HepG2 (cell line): ENCODE measurements at regions not wholly inside any gene's neighbourhood (a gene's known extent, or its start where the extent isn't known, plus 50 kb on each side); places are given as distances from the start of the nearest gene placed in this dataset.

ENCODE experiments used
- ATAC-seq: fragments of 200-7000 bp; cut with Tn5 transposase; 3 replicates; pipeline ENCODE4 v1.9.1; 2020; ENCODE audit warnings: mild to moderate bottlenecking, moderate library complexity
- BruUV-seq: library from RNA; stranded (reverse); fragments of 400-500 nt; replicated peaks from 2 replicates; lab custom pipeline; 2021; lab: Mats Ljungman, UMichigan
- CTCF ChIA-PET: fragments of 300-600 bp; formaldehyde crosslinking; extraction: SDS; loops from one replicate; lab custom pipeline; 2021; ENCODE audit warnings: low total read pairs, inconsistent platforms, low intra/inter-chr PET ratio; lab: Yijun Ruan, JAX
- POLR2A ChIA-PET: fragments of 350-600 bp; sonication (Branson Sonifier 250); formaldehyde crosslinking; loops from one replicate; lab custom pipeline; 2020; ENCODE audit warnings: antibody characterized with exemption, inconsistent platforms; lab: Yijun Ruan, JAX
- DNase-seq: peaks from one replicate; pipeline ENCODE4 v3.0.0-alpha.2; 2015; ENCODE audit warnings: low spot score
- FAIRE-seq: peaks from 3 replicates; lab custom pipeline; 2011; peaks lifted over from hg19 to GRCh38; lab: Jason Lieb, UNC
- H2AFZ ChIP-seq: one replicate; pipeline ENCODE4 v1.6.1; 2011; ENCODE audit warnings: low read length, inconsistent platforms
- H3K27ac ChIP-seq: fragments of 300-600 bp; 3 replicates; pipeline ENCODE4 v1.8.0; 2011; ENCODE audit warnings: mixed run types, mild to moderate bottlenecking, mixed read lengths, low read length, inconsistent platforms; ENCODE audit not compliant: insufficient read depth; ENCODE audit errors: extremely low read length
- H3K27me3 ChIP-seq, 2 experiments: fragments of 200-600 bp in 1 of 2; 2 replicates in 1 of 2; 3 replicates in 1 of 2; pipeline versions ENCODE4 v1.6.0 to v1.8.0; 2011; ENCODE audit warnings: low read length in 2 of 2, mild to moderate bottlenecking in 2 of 2, moderate library complexity in 2 of 2, inconsistent platforms in 1 of 2; ENCODE audit not compliant: insufficient read depth in 2 of 2, control insufficient read depth in 1 of 2
- H3K36me3 ChIP-seq, 2 experiments: fragments of 200-600 bp in 1 of 2; replicated peaks in 1 of 2; 2 replicates in 1 of 2; 3 replicates in 1 of 2; pipeline versions ENCODE4 v1.5.1 to v1.8.0; 2011; ENCODE audit warnings: low read length in 2 of 2, inconsistent platforms in 1 of 2; ENCODE audit not compliant: insufficient read depth in 2 of 2, control insufficient read depth in 1 of 2
- H3K4me1 ChIP-seq: 2 replicates; pipeline ENCODE4 v1.5.1; 2012; ENCODE audit warnings: low read length, inconsistent platforms; ENCODE audit not compliant: insufficient read depth
- H3K4me2 ChIP-seq: 2 replicates; pipeline ENCODE4 v1.6.0; 2011; ENCODE audit warnings: low read depth, low read length, inconsistent platforms
- H3K4me3 ChIP-seq, 3 experiments: fragments of 200-600 bp in 1 of 3; sonication (generic), shearing (Covaris generic) in 1 of 3; replicated peaks in 1 of 3; 2 replicates each; pipeline ENCODE4 v1.5.1; 2011 to 2016; ENCODE audit warnings: low read length in 3 of 3, inconsistent platforms in 2 of 3, low read depth in 2 of 3, mild to moderate bottlenecking in 2 of 3, control low read depth in 1 of 3, mixed read lengths in 1 of 3; ENCODE audit not compliant: insufficient read depth in 1 of 3
- H3K79me2 ChIP-seq: one replicate; pipeline ENCODE4 v1.6.1; 2011; ENCODE audit warnings: low read length, inconsistent platforms; ENCODE audit not compliant: insufficient read depth
- H3K9ac ChIP-seq: 2 replicates; pipeline ENCODE4 v1.6.0; 2011; ENCODE audit warnings: mild to moderate bottlenecking, low read depth, low read length, inconsistent platforms; ENCODE audit not compliant: insufficient read depth
- H3K9me3 ChIP-seq: 2 replicates; pipeline ENCODE4 v1.5.1; 2012; ENCODE audit warnings: mild to moderate bottlenecking, low read length
- H4K20me1 ChIP-seq: 2 replicates; pipeline ENCODE4 v1.6.0; 2011; ENCODE audit warnings: inconsistent platforms, mild to moderate bottlenecking, low read length, moderate library complexity; ENCODE audit not compliant: insufficient read depth
- GATA4 ChIP-seq: sonication (generic); IDR thresholded peaks from 2 replicates; pipeline ENCODE4 v1.6.1; 2016; ENCODE audit warnings: antibody characterized with exemption, low read depth, borderline replicate concordance
- GMEB2 ChIP-seq: IDR thresholded peaks from 2 replicates; pipeline ENCODE4 v1.6.1; 2016; ENCODE audit warnings: missing biosample characterization, missing genetic modification reagents, low read depth
- IKZF4 ChIP-seq: sonication (generic); formaldehyde crosslinking; IDR thresholded peaks from 2 replicates; pipeline ENCODE4 v1.5.1; 2020; ENCODE audit warnings: borderline replicate concordance, mild to moderate bottlenecking, low read depth, missing genetic modification reagents; ENCODE audit errors: not compliant biosample characterization
- PPARG ChIP-seq: conservative IDR thresholded peaks from 2 replicates; pipeline ENCODE4 v1.6.1; 2016; ENCODE audit warnings: missing biosample characterization, missing genetic modification reagents
- ZKSCAN5 ChIP-seq: sonication (generic); formaldehyde crosslinking; IDR thresholded peaks from 2 replicates; pipeline ENCODE4 v1.5.1; 2020; ENCODE audit warnings: mild to moderate bottlenecking, missing genetic modification reagents
- ZNF121 ChIP-seq: sonication (generic); formaldehyde crosslinking; IDR thresholded peaks from 2 replicates; pipeline ENCODE4 v1.5.0; 2020; ENCODE audit warnings: mild to moderate bottlenecking, missing genetic modification reagents
- ZNF232 ChIP-seq: sonication (generic); formaldehyde crosslinking; IDR thresholded peaks from 2 replicates; pipeline ENCODE4 v1.4.0; 2020; ENCODE audit warnings: missing genetic modification reagents, borderline replicate concordance
- ZNF512B ChIP-seq: sonication (generic); formaldehyde crosslinking; IDR thresholded peaks from 2 replicates; pipeline ENCODE4 v1.5.1; 2020; ENCODE audit warnings: missing genetic modification reagents, mild to moderate bottlenecking, borderline replicate concordance
- ZNF607 ChIP-seq: sonication (generic); formaldehyde crosslinking; IDR thresholded peaks from 2 replicates; pipeline ENCODE4 v1.5.1; 2020; ENCODE audit warnings: missing genetic modification reagents, mild to moderate bottlenecking, borderline replicate concordance
- ZNF713 ChIP-seq: sonication (generic); formaldehyde crosslinking; IDR thresholded peaks from 2 replicates; pipeline ENCODE4 v1.4.0; 2020; ENCODE audit warnings: mild to moderate bottlenecking, missing genetic modification reagents
- WGBS: methylation state at CpG from one replicate; pipeline ENCODE4 v1.1.6; 2017; ENCODE audit warnings: low lambda C conversion rate; 5-methylcytosine and 5-hydroxymethylcytosine counted together
- in situ Hi-C: cut with HindIII; loops from 2 replicates; pipeline ENCODE4 v1.10.0; 2017; ENCODE audit warnings: low pct_unique_long_range_greater_than_20kb; ENCODE audit not compliant: extremely low pct_ligation_motif_present
- intact Hi-C: fragments of 100-400 bp; cut with micrococcal nuclease; formaldehyde crosslinking; loops from one replicate; pipeline ENCODE4 v1.10.0; 2022; ENCODE audit not compliant: unreplicated experiment
- TF ChIP-seq, protein P1 (sequence below): sonication (generic); formaldehyde crosslinking; IDR thresholded peaks from 2 replicates; pipeline ENCODE4 v1.5.1; 2020; ENCODE audit warnings: mild to moderate bottlenecking, moderate library complexity, missing genetic modification reagents

DNA sequence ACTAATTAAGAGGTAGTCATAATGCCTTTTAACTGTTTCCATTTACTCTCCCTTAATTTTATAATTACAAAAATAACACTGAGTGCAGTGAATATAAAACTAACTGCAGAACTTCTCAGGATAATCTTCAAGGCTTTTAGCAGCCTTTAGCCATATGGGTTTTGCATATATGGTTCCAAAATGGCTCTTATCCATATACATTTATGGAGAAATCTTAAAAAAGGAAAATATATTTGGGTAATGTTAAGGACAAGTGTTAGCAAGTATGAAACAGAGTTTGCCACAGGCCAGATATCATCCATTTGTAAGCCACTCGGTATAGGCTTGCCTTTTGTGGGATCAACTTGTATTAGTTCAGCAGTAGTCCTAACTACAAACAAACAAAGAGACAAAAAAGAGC, 423.4 kb downstream of the PDHA2 start:
- Histone ChIP-seq H3K36me3 (no peaks in the 10 kb centered on the region), H4K20me1 (no peaks in the 10 kb centered on the region), H2AFZ (no peak overlapping the region), H3K27me3 (no peaks in the 10 kb centered on the region), H3K4me2 (no peak overlapping the region), H3K9ac (no peak overlapping the region), H3K4me1 (no peaks in the 10 kb centered on the region), H3K27ac (no peak overlapping the region), H3K79me2 (no peaks in the 10 kb centered on the region), H3K9me3 (no peaks in the 10 kb centered on the region), H3K4me3 (no peak overlapping the region)
- DNase-seq = no peak
- FAIRE-seq = no peak
- no peak for ATAC-seq
- 4% methylated on average over 1 of the region's 1 CpG for WGBS
- no TSS peak for BruUV-seq
- ChIA-PET POLR2A (no interaction called here), CTCF (no interaction called here)
- TF ChIP-seq GMEB2 (CRISPR knock-in tag) (no peak), ZNF232 (no peak), IKZF4 (no peak), ZNF607 (CRISPR knock-in tag) (no peak), GATA4 (no peak), ZKSCAN5 (CRISPR knock-in tag) (no peak), ZNF121 (CRISPR knock-in tag) (no peak), ZNF512B (CRISPR knock-in tag) (no peak), PPARG (CRISPR knock-in tag) (no peak), ZNF713 (CRISPR knock-in tag) (no peak)
- TF ChIP-seq, protein P1, sequence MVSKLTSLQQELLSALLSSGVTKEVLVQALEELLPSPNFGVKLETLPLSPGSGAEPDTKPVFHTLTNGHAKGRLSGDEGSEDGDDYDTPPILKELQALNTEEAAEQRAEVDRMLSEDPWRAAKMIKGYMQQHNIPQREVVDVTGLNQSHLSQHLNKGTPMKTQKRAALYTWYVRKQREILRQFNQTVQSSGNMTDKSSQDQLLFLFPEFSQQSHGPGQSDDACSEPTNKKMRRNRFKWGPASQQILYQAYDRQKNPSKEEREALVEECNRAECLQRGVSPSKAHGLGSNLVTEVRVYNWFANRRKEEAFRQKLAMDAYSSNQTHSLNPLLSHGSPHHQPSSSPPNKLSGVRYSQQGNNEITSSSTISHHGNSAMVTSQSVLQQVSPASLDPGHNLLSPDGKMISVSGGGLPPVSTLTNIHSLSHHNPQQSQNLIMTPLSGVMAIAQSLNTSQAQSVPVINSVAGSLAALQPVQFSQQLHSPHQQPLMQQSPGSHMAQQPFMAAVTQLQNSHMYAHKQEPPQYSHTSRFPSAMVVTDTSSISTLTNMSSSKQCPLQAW (CRISPR knock-in tag) = no peak
- in situ Hi-C loops = no loop called here
- intact Hi-C loops = no loop called here
